Neural cell (in vitro differentiated cells): ENCODE measurements at regions not wholly inside any gene's neighbourhood (a gene's known extent, or its start where the extent isn't known, plus 50 kb on each side); places are given as distances from the start of the nearest gene placed in this dataset.

Source experiments
- H2AFZ ChIP-seq: fragments of 200-600, 300-800 bp; sonication (generic), shearing (Covaris generic); 2 replicates; pipeline ENCODE4 v1.6.0; 2014; ENCODE audit warnings: low read depth, mild to moderate bottlenecking, antibody characterized with exemption, low read length, moderate library complexity
- H3F3A ChIP-seq: fragments of 200-600 bp; shearing (Covaris generic); 2 replicates; pipeline ENCODE4 v1.6.1; 2016; ENCODE audit warnings: mild to moderate bottlenecking, moderate library complexity, mixed read lengths, antibody characterized with exemption, low read length; ENCODE audit not compliant: insufficient read depth, poor library complexity, severe bottlenecking
- H3K27ac ChIP-seq: fragments of 200-600, 300-800 bp; sonication (generic), shearing (Covaris generic); 2 replicates; pipeline ENCODE4 v1.5.1; 2014; ENCODE audit warnings: mild to moderate bottlenecking, low read length, moderate library complexity
- H3K27me3 ChIP-seq: fragments of 300-800, 200-600 bp; sonication (generic), shearing (Covaris generic); 2 replicates; pipeline ENCODE4 v1.6.0; 2014; ENCODE audit warnings: mild to moderate bottlenecking, low read depth, low read length, moderate library complexity; ENCODE audit not compliant: insufficient read depth
- H3K36me3 ChIP-seq: fragments of 300-800, 200-600 bp; sonication (generic), shearing (Covaris generic); 2 replicates; pipeline ENCODE4 v1.5.1; 2014; ENCODE audit warnings: mild to moderate bottlenecking, antibody characterized with exemption, low read length, moderate library complexity; ENCODE audit not compliant: insufficient read depth
- H3K4me2 ChIP-seq: fragments of 300-800, 200-600 bp; sonication (generic), shearing (Covaris generic); 2 replicates; pipeline ENCODE4 v1.6.0; 2014; ENCODE audit warnings: mild to moderate bottlenecking, low read length
- H3K4me3 ChIP-seq: fragments of 300-800, 200-600 bp; sonication (generic), shearing (Covaris generic); 2 replicates; pipeline ENCODE4 v1.5.1; 2014; ENCODE audit warnings: mild to moderate bottlenecking, low read length, moderate library complexity
- H3K79me2 ChIP-seq: fragments of 200-600 bp; shearing (Covaris generic); replicated peaks from 2 replicates; pipeline ENCODE4 v1.6.0; 2014; ENCODE audit warnings: mild to moderate bottlenecking, low read length, moderate library complexity; ENCODE audit not compliant: insufficient read depth
- H3K9ac ChIP-seq: fragments of 300-800, 200-600 bp; sonication (generic), shearing (Covaris generic); 2 replicates; pipeline ENCODE4 v1.6.1; 2016; ENCODE audit warnings: mild to moderate bottlenecking, low read length, mixed read lengths
- H3K9me2 ChIP-seq: fragments of 200-600 bp; shearing (Covaris generic); 2 replicates; pipeline ENCODE4 v1.6.1; 2016; ENCODE audit warnings: mild to moderate bottlenecking, low read length, mixed read lengths; ENCODE audit not compliant: insufficient read depth
- H3K9me3 ChIP-seq: fragments of 200-600, 300-800 bp; sonication (generic), shearing (Covaris generic); 2 replicates; pipeline ENCODE4 v1.6.1; 2016; ENCODE audit warnings: mild to moderate bottlenecking, mixed run types, low read length, moderate library complexity, mixed read lengths
- H4K20me1 ChIP-seq: fragments of 200-600 bp; shearing (Covaris generic); 2 replicates; pipeline ENCODE4 v1.6.1; 2016; ENCODE audit warnings: mild to moderate bottlenecking, mixed run types; ENCODE audit not compliant: insufficient read depth
- CTCF ChIP-seq: fragments of 450-650 bp; IDR thresholded peaks from 2 replicates; pipeline ENCODE4 v1.5.1; 2014; ENCODE audit warnings: antibody characterized with exemption, mild to moderate bottlenecking, moderate library complexity; ENCODE audit not compliant: poor library complexity, severe bottlenecking
- EP300 ChIP-seq: fragments of 450-650 bp; conservative IDR thresholded peaks from 2 replicates; pipeline ENCODE4 v1.6.1; 2014; ENCODE audit warnings: antibody characterized with exemption, mild to moderate bottlenecking, moderate library complexity; ENCODE audit not compliant: poor library complexity, severe bottlenecking
- EZH2 ChIP-seq: fragments of 200-600, 300-800 bp; shearing (Covaris generic), sonication (generic); IDR thresholded peaks from 2 replicates; pipeline ENCODE4 v1.6.1; 2014; ENCODE audit warnings: antibody characterized with exemption, low read length, borderline replicate concordance, mild to moderate bottlenecking; ENCODE audit not compliant: insufficient read depth, poor library complexity, severe bottlenecking
- MXI1 ChIP-seq: fragments of 450-650 bp; conservative IDR thresholded peaks from 2 replicates; pipeline ENCODE4 v1.6.1; 2014; ENCODE audit warnings: antibody characterized with exemption, mild to moderate bottlenecking; ENCODE audit not compliant: poor library complexity, severe bottlenecking
- POLR2AphosphoS5 ChIP-seq: IDR thresholded peaks from 2 replicates; pipeline ENCODE4 v1.6.1; 2012
- RAD21 ChIP-seq: fragments of 450-650 bp; conservative IDR thresholded peaks from 2 replicates; pipeline ENCODE4 v1.6.1; 2014; ENCODE audit warnings: antibody characterized with exemption, mild to moderate bottlenecking, moderate library complexity
- SMC3 ChIP-seq: fragments of 450-650 bp; conservative IDR thresholded peaks from 2 replicates; pipeline ENCODE4 v1.6.1; 2014; ENCODE audit warnings: antibody characterized with exemption, mild to moderate bottlenecking, moderate library complexity; ENCODE audit not compliant: poor library complexity
- TAF1 ChIP-seq: IDR thresholded peaks from 2 replicates; pipeline ENCODE4 v1.6.1; 2012; ENCODE audit warnings: low read depth
- TF ChIP-seq, protein P1 (sequence below): IDR thresholded peaks from 2 replicates; pipeline ENCODE4 v1.6.1; 2012; ENCODE audit warnings: borderline replicate concordance

DNA sequence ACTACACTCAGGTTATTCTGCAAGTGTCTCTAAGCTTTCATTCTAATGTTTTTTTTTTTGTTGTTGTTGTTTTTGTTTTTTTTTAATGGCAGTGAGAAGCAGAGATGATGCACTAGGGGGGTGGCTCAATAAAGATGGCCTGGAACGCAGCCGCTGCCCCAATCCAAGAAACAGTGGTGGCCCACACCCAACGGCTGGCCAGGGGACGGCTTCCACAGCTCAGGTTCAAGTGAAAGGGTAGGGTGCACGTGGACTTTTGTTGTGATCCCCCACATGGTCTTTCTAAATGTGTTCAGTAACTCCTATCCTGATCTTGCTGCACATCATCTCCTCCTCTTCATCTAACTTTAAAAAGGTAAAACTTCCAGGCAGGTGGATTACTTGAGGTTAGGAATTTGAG lies 190.1 kb downstream of the NDUFA10 start:
- no peak overlapping the region for H3K9ac ChIP-seq
- no peaks in the 10 kb centered on the region for H3K9me3 ChIP-seq
- H3F3A ChIP-seq: no peaks in the 10 kb centered on the region
- H3K36me3 ChIP-seq: no peaks in the 10 kb centered on the region
- H3K79me2 ChIP-seq: no peaks in the 10 kb centered on the region
- H3K27me3 ChIP-seq: no peaks in the 10 kb centered on the region
- H2AFZ ChIP-seq: no peak overlapping the region
- H3K4me2 ChIP-seq: no peak overlapping the region
- H3K27ac ChIP-seq: no peak overlapping the region
- H4K20me1 ChIP-seq: no peaks in the 10 kb centered on the region
- no peaks in the 10 kb centered on the region for H3K9me2 ChIP-seq
- TF ChIP-seq MXI1: no peak
- TF ChIP-seq RAD21: no peak
- TF ChIP-seq TAF1: no peak
- TF ChIP-seq SMC3: no peak
- TF ChIP-seq EP300: no peak
- TF ChIP-seq, protein P1, sequence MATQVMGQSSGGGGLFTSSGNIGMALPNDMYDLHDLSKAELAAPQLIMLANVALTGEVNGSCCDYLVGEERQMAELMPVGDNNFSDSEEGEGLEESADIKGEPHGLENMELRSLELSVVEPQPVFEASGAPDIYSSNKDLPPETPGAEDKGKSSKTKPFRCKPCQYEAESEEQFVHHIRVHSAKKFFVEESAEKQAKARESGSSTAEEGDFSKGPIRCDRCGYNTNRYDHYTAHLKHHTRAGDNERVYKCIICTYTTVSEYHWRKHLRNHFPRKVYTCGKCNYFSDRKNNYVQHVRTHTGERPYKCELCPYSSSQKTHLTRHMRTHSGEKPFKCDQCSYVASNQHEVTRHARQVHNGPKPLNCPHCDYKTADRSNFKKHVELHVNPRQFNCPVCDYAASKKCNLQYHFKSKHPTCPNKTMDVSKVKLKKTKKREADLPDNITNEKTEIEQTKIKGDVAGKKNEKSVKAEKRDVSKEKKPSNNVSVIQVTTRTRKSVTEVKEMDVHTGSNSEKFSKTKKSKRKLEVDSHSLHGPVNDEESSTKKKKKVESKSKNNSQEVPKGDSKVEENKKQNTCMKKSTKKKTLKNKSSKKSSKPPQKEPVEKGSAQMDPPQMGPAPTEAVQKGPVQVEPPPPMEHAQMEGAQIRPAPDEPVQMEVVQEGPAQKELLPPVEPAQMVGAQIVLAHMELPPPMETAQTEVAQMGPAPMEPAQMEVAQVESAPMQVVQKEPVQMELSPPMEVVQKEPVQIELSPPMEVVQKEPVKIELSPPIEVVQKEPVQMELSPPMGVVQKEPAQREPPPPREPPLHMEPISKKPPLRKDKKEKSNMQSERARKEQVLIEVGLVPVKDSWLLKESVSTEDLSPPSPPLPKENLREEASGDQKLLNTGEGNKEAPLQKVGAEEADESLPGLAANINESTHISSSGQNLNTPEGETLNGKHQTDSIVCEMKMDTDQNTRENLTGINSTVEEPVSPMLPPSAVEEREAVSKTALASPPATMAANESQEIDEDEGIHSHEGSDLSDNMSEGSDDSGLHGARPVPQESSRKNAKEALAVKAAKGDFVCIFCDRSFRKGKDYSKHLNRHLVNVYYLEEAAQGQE: no peak
- TF ChIP-seq CTCF: no peak
- TF ChIP-seq EZH2: no peak
- no peak for TF ChIP-seq POLR2AphosphoS5
- no peak overlapping the region for H3K4me3 ChIP-seq

- Histone ChIP-seq H3K79me2 (no peaks in the 10 kb centered on the region), H3K27ac (no peak overlapping the region), H3K9me3 (no peaks in the 10 kb centered on the region), H4K20me1 (no peaks in the 10 kb centered on the region), H3K27me3 (no peaks in the 10 kb centered on the region), H3F3A (no peaks in the 10 kb centered on the region), H3K4me3 (no peak overlapping the region), H3K4me2 (no peak overlapping the region), H3K9ac (no peak overlapping the region), H3K36me3 (no peaks in the 10 kb centered on the region), H3K9me2 (no peaks in the 10 kb centered on the region), H2AFZ (no peak overlapping the region)
- TF ChIP-seq EP300 (no peak), EZH2 (no peak), POLR2AphosphoS5 (no peak), RAD21 (no peak), CTCF (no peak), SMC3 (no peak), MXI1 (no peak)
- TF ChIP-seq, protein P1: no peak
Observed at GRCh38 chr2:239834143-239834542, 191.0 kb downstream of the NDUFA10 start.
